Fibroblast of lung (primary cell): ENCODE measurements at regions not wholly inside any gene's neighbourhood (a gene's known extent, or its start where the extent isn't known, plus 50 kb on each side); places are given as distances from the start of the nearest gene placed in this dataset.

ENCODE experiments used
- CTCF ChIP-seq, 2 donors: IDR thresholded peaks in 1 of 2; conservative IDR thresholded peaks in 1 of 2; 1 replicate in 1 of 2; 2 replicates in 1 of 2; pipeline ENCODE4 v1.5.1; 2011 to 2012; ENCODE audit warnings: low read length in 2 of 2, control low read depth in 1 of 2, inconsistent platforms in 1 of 2, low read depth in 1 of 2, mild to moderate bottlenecking in 1 of 2
- EZH2 ChIP-seq: IDR thresholded peaks from 2 replicates; pipeline ENCODE4 v1.5.1; 2012; ENCODE audit warnings: low read length, control low read depth, mild to moderate bottlenecking; ENCODE audit errors: missing control alignments

GRCh38 chrX:109890910-109891502, 111.9 kb upstream of the TMEM164 start:
- TF ChIP-seq CTCF (conservative IDR thresholded peaks at IDR 0.05 in 1 of 2, IDR thresholded peaks at IDR 0.05 in 1 of 2; ENCODE audit: low read depth in 1 of 2, low read length in 2 of 2) = peak; percentile 71 to 81
- no peak for TF ChIP-seq EZH2
